OCI-LY7 (cell line): ENCODE measurements at regions not wholly inside any gene's neighbourhood (a gene's known extent, or its start where the extent isn't known, plus 50 kb on each side); places are given as distances from the start of the nearest gene placed in this dataset.

Experiments
- EZH2phosphoT487 ChIP-seq: fragments of 200-600 bp; sonication (generic); IDR thresholded peaks from 2 replicates; pipeline ENCODE4 v1.6.1; 2018; ENCODE audit warnings: low read depth, borderline replicate concordance, mild to moderate bottlenecking, mixed run types, antibody characterized with exemption, low read length, moderate library complexity, mixed read lengths
- TF ChIP-seq, protein P1 (sequence below): fragments of 200-600 bp; sonication (generic); conservative IDR thresholded peaks from 2 replicates; pipeline ENCODE4 v1.5.1; 2014; ENCODE audit warnings: mild to moderate bottlenecking, antibody characterized with exemption, low read length, moderate library complexity, mixed read lengths

DNA sequence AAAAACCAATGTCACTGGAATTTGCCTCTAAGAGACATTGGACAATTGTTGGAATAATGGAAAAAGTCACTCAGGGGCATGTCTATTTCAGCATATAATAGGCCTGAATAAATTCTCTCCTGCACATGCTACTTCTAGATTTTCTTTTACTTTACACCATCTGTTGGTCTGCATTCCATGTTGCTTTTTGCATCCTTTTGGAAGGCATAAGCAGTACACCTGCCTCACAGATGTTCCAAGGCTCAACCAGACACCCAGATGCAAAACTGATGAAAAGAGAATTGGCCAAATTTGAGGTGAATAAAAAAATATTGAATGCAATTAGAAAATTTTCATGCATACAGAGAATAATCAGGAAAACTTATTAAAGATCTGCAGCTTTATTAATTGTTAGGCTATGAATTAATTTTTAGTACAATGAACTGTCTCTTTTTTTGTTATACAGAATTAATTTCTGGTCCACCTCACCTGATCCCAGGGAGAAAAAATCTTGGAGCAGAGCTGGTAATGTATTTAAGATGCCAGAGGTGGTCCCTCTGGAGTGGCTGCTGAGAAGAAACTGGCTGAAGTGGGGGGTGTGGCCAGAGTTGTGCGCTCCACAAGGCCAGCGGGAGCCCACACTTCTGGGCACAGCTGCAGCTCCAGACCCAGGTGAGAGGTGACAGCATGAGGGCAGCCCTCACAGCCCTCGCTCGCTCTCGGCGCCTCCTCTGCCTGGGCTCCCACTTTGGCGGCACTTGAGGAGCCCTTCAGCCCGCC lies 778.6 kb downstream of the CDH11 start:
- TF ChIP-seq, protein P1, sequence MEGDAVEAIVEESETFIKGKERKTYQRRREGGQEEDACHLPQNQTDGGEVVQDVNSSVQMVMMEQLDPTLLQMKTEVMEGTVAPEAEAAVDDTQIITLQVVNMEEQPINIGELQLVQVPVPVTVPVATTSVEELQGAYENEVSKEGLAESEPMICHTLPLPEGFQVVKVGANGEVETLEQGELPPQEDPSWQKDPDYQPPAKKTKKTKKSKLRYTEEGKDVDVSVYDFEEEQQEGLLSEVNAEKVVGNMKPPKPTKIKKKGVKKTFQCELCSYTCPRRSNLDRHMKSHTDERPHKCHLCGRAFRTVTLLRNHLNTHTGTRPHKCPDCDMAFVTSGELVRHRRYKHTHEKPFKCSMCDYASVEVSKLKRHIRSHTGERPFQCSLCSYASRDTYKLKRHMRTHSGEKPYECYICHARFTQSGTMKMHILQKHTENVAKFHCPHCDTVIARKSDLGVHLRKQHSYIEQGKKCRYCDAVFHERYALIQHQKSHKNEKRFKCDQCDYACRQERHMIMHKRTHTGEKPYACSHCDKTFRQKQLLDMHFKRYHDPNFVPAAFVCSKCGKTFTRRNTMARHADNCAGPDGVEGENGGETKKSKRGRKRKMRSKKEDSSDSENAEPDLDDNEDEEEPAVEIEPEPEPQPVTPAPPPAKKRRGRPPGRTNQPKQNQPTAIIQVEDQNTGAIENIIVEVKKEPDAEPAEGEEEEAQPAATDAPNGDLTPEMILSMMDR, result no peak
- TF ChIP-seq EZH2phosphoT487, result no peak
